ENCODE measurements at regions not wholly inside any gene's neighbourhood (a gene's known extent, or its start where the extent isn't known, plus 50 kb on each side); places are given as distances from the start of the nearest gene placed in this dataset.

- no peak for TF ChIP-seq CTCF (IDR thresholded peaks at IDR 0.05)
- no peak for TF ChIP-seq POLR2A (IDR thresholded peaks at IDR 0.05)
Measured at GRCh38 chr13:106369091-106369490, 166.4 kb downstream of the EFNB2 start.
